GM19099 (cell line): ENCODE measurements at regions not wholly inside any gene's neighbourhood (a gene's known extent, or its start where the extent isn't known, plus 50 kb on each side); places are given as distances from the start of the nearest gene placed in this dataset.

Source experiments
- POLR2A ChIP-seq: IDR thresholded peaks from 3 replicates; pipeline ENCODE4 v1.6.1; 2011; ENCODE audit warnings: low read depth; ENCODE audit not compliant: insufficient read length; ENCODE audit errors: extremely low read depth

DNA sequence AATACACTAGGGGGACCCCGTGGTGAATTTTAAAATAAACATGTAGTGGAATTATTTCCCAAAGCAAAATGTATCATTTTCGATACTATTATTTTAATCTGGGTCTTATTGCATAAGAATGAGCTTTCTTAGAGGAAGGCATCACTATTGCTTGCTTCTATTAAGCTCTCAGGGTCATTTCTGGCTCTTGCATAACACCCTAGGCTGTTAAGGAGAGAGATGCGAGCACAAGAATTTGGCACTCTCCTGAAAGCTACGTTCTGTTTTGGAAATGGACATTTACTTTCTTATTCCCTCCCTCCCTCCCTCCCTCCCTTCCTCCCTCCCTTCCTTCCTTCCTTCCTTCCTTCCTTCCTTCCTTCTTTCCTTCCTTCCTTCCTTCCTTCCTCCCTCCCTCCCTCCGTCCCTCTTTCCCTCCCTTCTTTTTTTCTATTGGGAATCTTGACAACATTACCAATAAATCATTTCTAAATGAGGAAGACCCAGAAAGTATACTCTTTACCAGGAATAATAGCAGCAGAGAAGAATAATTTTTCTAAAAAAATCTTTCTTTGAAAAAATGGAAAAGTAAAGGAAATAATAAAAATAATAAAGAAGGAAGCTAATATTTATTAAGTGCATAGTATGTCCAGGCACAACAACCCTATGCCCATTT is 83.6 kb upstream of the BDNF start:
- TF ChIP-seq POLR2A: no peak

DNA sequence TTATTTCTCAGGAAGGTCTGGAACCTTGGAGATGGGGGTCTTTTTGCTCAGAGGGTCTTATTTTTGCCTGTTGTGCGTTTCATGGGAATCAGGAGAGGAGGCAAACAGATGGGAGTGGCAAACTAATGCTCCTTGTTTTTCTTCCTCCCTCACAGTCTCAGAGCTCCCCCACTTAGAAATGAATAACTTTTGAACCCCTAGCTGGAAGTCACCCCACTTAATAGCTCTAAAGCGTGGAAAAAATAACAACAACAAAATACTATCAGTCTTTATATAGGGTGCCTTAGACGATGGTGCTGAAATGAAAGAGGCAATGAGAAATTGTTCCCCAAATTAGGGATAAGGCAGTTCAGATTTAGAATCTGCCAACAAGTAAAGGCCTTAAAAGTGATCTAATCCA is 76.8 kb upstream of the BDNF start:
- TF ChIP-seq POLR2A: no peak

DNA sequence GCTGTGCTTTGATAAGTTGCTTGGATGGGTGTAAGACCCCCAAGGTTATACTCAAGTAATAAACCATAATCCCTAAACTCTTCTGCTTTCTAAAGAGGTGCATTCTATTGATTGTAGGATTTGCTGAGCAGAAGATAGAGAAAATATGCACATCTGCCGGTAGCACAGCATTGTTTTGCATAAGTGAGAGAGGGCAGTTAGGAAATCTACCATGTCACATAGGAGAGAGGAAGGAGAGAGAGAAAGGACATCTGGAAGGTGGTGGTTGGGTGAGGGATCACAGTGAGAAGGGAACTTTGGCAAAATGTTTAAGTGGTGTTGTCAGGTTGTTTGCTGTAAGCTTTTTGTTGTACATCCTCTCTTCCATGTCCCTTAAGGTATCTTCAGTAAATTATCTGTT is 73.6 kb upstream of the BDNF start:
- TF ChIP-seq POLR2A: no peak

DNA sequence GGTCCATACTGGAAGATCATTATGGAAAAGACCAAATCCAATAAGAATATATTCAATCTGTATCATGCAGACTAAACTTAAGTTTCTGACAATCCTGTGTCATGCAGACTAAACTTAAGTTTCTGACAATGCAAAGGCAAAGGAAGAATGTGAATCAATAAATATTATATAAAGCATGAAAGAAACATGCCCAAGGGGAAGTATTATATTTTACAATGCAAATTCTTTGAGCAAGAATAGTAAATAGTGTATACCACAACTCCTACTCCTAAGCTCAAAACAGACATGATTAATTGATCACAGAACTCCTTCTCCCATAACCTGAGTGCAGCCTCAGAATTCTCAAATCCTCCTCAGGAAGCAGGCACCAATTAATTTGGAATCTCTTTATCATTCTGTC is 71.3 kb upstream of the BDNF start:
- TF ChIP-seq POLR2A: no peak

DNA sequence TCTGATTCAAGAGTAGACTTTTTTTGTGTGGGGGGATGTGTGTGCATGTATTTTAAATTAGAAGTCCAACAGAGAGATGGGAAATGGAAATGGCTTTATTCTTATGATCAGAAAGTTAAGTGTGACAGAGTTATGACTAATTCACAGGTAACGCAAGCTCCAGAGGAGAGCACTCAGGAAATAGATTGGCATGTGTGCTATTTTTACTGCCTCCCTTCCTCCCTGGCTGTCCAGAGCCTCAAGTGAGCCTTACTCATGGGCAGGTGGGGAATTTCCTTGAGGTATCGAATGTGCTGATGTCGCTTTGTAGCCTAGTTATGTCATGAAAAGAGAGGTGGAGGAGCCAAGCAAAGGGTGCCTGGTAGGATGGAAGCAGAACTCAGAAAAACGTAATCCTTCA is 70.3 kb upstream of the BDNF start:
- no peak for TF ChIP-seq POLR2A

DNA sequence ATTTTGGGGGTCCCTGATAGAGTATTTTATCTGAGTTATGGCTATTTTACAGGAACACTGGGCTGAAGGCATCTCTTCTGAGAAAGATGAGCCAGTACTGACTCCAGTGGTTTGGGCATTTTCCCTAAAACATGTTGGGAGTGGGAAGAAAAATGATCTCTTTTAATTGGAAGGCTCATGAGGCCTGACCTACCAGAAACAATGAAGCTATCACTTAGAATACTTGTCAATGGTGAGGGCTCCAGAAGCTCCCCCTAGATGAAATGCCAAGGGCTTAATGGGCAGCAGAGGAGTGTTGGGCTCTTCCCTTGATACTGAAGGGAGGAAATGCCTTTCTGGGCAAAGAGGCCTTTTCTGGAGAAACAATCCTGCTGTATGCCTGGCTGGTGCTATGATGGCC is 63.5 kb upstream of the BDNF start:
- TF ChIP-seq POLR2A: no peak

DNA sequence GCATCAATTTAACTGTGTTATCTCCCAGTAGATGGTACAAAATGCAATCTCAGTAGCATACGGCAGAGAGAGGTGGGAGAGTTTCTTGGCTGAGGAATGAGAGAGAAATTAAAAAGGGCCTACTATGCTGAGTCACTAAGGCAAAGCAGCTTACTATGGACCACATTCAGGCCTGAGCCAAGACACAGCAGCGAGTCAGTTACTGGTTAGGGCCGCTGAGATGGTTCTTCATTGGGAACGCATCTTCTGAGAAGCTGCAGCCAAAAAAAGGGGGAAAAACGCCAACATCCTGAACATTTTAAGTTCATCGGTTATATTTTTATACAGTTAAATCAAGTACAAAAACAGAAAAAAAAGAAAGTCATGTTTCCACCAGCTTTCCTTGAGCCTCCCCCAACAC is 61.1 kb upstream of the BDNF start:
- TF ChIP-seq POLR2A: no peak

DNA sequence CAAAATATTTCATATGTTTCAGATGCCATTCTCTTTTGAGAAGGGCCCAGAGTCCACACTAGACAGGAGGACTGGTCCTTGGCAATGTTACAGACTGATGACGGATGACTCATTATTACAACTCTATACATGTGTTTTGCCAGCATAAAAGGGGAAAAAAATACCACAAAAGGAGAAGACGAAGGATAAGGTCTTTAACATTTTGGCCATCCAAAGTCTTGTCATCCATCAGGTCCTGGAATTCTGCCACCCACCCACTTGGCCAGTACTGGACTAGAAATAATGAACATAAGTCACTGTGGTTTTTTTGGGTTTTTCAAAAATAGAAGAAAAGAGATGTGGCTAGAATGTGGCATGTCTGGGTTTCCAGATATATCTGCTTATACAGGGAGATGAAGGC is 57.7 kb upstream of the BDNF start:
- no peak for TF ChIP-seq POLR2A

DNA sequence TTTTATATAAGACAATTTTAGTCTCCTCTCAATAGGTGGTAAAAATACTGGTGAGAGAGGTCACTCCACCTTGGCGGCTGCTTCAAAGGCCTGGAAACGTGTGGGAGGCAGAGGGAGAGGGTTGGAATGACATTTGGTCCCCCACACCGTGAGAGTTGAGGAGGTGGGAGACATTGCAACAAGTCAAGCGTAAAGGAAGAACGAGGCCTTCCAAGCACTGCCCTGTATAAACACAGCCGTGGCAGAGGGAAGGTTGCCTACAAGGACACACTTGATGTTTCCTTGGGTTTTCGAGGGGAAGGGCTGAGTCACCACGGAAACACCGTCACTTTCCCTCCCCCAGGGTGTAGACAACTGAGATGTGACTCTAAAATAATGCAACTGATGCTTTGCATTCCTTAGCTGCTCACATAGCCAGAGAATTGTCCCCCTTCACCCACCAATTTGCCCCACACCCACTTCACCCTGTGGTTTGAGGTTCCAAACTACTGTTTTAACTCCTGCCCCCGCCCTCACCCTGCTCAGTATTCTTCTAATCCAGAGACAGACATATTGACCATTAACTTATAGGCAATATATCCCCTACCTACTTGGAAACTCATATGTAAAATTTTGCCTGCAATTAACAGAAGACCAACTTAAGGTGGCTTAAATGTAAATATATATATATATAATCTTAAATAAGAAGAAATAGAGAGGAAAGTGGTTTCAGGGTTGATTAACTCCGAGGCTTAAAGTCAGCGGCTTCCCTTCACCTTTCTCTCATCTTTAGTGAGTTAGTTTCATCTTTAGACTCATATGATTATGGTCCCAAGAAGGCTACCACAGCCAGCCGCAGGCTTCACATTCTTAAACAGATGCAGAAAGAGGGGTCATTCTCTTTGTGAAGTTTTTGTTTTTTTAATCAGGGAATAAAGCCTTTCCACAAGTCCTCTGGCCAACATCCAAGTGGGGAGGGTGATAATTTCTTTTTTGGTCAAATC is 54.1 kb upstream of the BDNF start:
- no peak for TF ChIP-seq POLR2A
